ENCODE measurements at regions not wholly inside any gene's neighbourhood (a gene's known extent, or its start where the extent isn't known, plus 50 kb on each side); places are given as distances from the start of the nearest gene placed in this dataset.

DNA sequence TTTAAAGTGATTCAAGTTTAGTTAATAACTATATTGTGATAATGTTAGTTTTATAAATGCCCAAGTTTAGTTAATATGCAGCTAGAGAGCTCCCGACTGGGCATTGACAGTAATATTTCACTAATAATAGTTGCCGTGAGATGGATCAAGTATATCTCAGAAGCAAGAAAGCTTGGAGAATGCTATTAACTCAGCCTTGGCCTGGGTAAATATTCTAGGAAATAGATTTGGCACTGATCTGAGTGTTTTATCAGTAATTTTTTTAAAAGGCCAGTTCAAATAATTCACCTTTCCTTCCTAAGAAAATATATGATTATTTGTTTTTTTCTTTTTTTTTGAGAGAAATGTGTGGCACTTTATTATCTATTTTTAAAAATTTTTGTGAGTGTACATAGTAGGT, 305.3 kb downstream of the CSNK1G3 start:
- Histone ChIP-seq H3K4me1 (replicated peaks in 1 of 2; ENCODE audit: control insufficient read depth in 2 of 2, insufficient read depth in 2 of 2, low read length in 2 of 2) (no peaks in the 10 kb centered on the region), H3K27ac (ENCODE audit: extremely low read depth, low read depth, low read length) (no peak overlapping the region), H3K9me1 (ENCODE audit: control insufficient read depth, insufficient read depth, low read length) (no peaks in the 10 kb centered on the region), H3K4me2 (ENCODE audit: insufficient read depth, low read length) (no peak overlapping the region), H2AFZ (ENCODE audit: low read depth, low read length) (no peak overlapping the region), H3K79me2 (ENCODE audit: control insufficient read depth, insufficient read depth, low read length) (no peaks in the 10 kb centered on the region), H3K4me3 (no peak overlapping the region), H3K36me3 (ENCODE audit: control insufficient read depth, insufficient read depth, low read length) (no peaks in the 10 kb centered on the region), H4K20me1 (replicated peaks; ENCODE audit: control insufficient read depth, insufficient read depth, low read length) (no peaks in the 10 kb centered on the region), H3K27me3 (ENCODE audit: control insufficient read depth in 2 of 2, insufficient read depth in 2 of 2, low read length in 2 of 2) (no peaks in the 10 kb centered on the region), H3K9me3 (replicated peaks; ENCODE audit: control insufficient read depth, insufficient read depth, low read depth, low read length) (no peaks in the 10 kb centered on the region), H3K9ac (ENCODE audit: insufficient read depth in 1 of 2, low read depth in 2 of 2, low read length in 2 of 2) (no peak overlapping the region)
- no peak for ATAC-seq
- TF ChIP-seq CC2D1A (IDR thresholded peaks at IDR 0.05) (no peak), HNRNPH1 (optimal IDR thresholded peaks at IDR 0.05; ENCODE audit: low read depth, low read length) (no peak), EGR1 (conservative IDR thresholded peaks at IDR 0.05) (no peak), MYC (IDR thresholded peaks at IDR 0.05; ENCODE audit: low read depth, low read length) (no peak), MYC (CRISPR knock-in tag; IDR thresholded peaks at IDR 0.05; ENCODE audit: borderline replicate concordance, low read depth) (no peak), ZNF347 (CRISPR knock-in tag; IDR thresholded peaks at IDR 0.05; ENCODE audit: low read depth) (no peak), MTA1 (IDR thresholded peaks at IDR 0.05; ENCODE audit: borderline replicate concordance) (no peak), STAT5A (IDR thresholded peaks at IDR 0.05; ENCODE audit: borderline replicate concordance, low read length) (no peak), MCM2 (IDR thresholded peaks at IDR 0.05; ENCODE audit: low read depth) (no peak), STAT5B (CRISPR knock-in tag; IDR thresholded peaks at IDR 0.05) (no peak), RBM22 (IDR thresholded peaks at IDR 0.05; ENCODE audit: low read depth, low read length, poor library complexity, severe bottlenecking) (no peak), TCF7L2 (IDR thresholded peaks at IDR 0.05; ENCODE audit: low read depth, low read length) (no peak), HDAC8 (tag; IDR thresholded peaks at IDR 0.05) (no peak), SNIP1 (IDR thresholded peaks at IDR 0.05; ENCODE audit: low read depth) (no peak)
- TF ChIP-seq, protein P1, sequence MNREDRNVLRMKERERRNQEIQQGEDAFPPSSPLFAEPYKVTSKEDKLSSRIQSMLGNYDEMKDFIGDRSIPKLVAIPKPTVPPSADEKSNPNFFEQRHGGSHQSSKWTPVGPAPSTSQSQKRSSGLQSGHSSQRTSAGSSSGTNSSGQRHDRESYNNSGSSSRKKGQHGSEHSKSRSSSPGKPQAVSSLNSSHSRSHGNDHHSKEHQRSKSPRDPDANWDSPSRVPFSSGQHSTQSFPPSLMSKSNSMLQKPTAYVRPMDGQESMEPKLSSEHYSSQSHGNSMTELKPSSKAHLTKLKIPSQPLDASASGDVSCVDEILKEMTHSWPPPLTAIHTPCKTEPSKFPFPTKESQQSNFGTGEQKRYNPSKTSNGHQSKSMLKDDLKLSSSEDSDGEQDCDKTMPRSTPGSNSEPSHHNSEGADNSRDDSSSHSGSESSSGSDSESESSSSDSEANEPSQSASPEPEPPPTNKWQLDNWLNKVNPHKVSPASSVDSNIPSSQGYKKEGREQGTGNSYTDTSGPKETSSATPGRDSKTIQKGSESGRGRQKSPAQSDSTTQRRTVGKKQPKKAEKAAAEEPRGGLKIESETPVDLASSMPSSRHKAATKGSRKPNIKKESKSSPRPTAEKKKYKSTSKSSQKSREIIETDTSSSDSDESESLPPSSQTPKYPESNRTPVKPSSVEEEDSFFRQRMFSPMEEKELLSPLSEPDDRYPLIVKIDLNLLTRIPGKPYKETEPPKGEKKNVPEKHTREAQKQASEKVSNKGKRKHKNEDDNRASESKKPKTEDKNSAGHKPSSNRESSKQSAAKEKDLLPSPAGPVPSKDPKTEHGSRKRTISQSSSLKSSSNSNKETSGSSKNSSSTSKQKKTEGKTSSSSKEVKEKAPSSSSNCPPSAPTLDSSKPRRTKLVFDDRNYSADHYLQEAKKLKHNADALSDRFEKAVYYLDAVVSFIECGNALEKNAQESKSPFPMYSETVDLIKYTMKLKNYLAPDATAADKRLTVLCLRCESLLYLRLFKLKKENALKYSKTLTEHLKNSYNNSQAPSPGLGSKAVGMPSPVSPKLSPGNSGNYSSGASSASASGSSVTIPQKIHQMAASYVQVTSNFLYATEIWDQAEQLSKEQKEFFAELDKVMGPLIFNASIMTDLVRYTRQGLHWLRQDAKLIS (CRISPR knock-in tag; IDR thresholded peaks at IDR 0.05) = no peak
- TF ChIP-seq, protein P2, sequence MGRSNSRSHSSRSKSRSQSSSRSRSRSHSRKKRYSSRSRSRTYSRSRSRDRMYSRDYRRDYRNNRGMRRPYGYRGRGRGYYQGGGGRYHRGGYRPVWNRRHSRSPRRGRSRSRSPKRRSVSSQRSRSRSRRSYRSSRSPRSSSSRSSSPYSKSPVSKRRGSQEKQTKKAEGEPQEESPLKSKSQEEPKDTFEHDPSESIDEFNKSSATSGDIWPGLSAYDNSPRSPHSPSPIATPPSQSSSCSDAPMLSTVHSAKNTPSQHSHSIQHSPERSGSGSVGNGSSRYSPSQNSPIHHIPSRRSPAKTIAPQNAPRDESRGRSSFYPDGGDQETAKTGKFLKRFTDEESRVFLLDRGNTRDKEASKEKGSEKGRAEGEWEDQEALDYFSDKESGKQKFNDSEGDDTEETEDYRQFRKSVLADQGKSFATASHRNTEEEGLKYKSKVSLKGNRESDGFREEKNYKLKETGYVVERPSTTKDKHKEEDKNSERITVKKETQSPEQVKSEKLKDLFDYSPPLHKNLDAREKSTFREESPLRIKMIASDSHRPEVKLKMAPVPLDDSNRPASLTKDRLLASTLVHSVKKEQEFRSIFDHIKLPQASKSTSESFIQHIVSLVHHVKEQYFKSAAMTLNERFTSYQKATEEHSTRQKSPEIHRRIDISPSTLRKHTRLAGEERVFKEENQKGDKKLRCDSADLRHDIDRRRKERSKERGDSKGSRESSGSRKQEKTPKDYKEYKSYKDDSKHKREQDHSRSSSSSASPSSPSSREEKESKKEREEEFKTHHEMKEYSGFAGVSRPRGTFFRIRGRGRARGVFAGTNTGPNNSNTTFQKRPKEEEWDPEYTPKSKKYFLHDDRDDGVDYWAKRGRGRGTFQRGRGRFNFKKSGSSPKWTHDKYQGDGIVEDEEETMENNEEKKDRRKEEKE (IDR thresholded peaks at IDR 0.05; ENCODE audit: borderline replicate concordance in 1 of 2, control insufficient read depth in 1 of 2, low read depth in 2 of 2, low read length in 1 of 2) = no peak
- BruUV-seq (replicated peaks) = no TSS peak
- intact Hi-C loops (cut with micrococcal nuclease) = no loop called here
- ChIA-PET CTCF (ENCODE audit: low intra/inter-chr PET ratio) (no interaction called here), POLR2A (no interaction called here)
- 0% methylated on average over 2 of the region's 2 CpGs for WGBS (ENCODE audit: insufficient coverage, low coverage, missing lambda C conversion rate)
- no peak for DNase-seq (ENCODE audit: extremely low read depth in 1 of 4, low spot score in 3 of 4)
- FAIRE-seq = no peak
- in situ Hi-C loops (cut with MboI) = no loop called here

Measured in K562 (cell line).